ENCODE measurements at regions not wholly inside any gene's neighbourhood (a gene's known extent, or its start where the extent isn't known, plus 50 kb on each side); places are given as distances from the start of the nearest gene placed in this dataset.

- no peak for TF ChIP-seq POLR2AphosphoS5 (IDR thresholded peaks at IDR 0.05; ENCODE audit: low read depth)
- no peak for TF ChIP-seq ETS1 (IDR thresholded peaks at IDR 0.05)
- TF ChIP-seq CTCF (conservative IDR thresholded peaks at IDR 0.05; ENCODE audit: low read depth in 2 of 2): no peak
- no peak for TF ChIP-seq REST (IDR thresholded peaks at IDR 0.05; ENCODE audit: unreplicated experiment)
- TF ChIP-seq CREB1 (CRISPR knock-in tag; IDR thresholded peaks at IDR 0.05; ENCODE audit: low read depth): no peak
- no peak for TF ChIP-seq EZH2 (IDR thresholded peaks at IDR 0.05; ENCODE audit: low read depth, unreplicated experiment)
- no peak for TF ChIP-seq EZH2phosphoT487 (IDR thresholded peaks at IDR 0.05; ENCODE audit: unreplicated experiment)
- TF ChIP-seq STAT1 (IDR thresholded peaks at IDR 0.05; ENCODE audit: unreplicated experiment): no peak
- no peak for TF ChIP-seq JUNB (IDR thresholded peaks at IDR 0.05; ENCODE audit: unreplicated experiment)
- TF ChIP-seq ZNF331 (CRISPR knock-in tag; IDR thresholded peaks at IDR 0.05; ENCODE audit: low read depth): no peak
- no peak for TF ChIP-seq ZNF462 (CRISPR knock-in tag; IDR thresholded peaks at IDR 0.05)
- TF ChIP-seq NANOG (IDR thresholded peaks at IDR 0.05; ENCODE audit: borderline replicate concordance): no peak
Measured at GRCh38 chr20:11329271-11329670, 588.4 kb upstream of the BTBD3 start.

All from GM23338 (cell line).